Stimulated activated CD4-positive, alpha-beta T cell treated with anti-CD3 and anti-CD28 coated beads, Interleukin-12 subunit alpha, Interleukin-12 subunit beta, amount 100 ng/mL, for 48 hours (primary cell): ENCODE measurements at regions not wholly inside any gene's neighbourhood (a gene's known extent, or its start where the extent isn't known, plus 50 kb on each side); places are given as distances from the start of the nearest gene placed in this dataset.

Experiments
- DNase-seq, 3 donors: peaks; one replicate each; pipeline ENCODE4 v3.0.0-alpha.2; 2020; ENCODE audit warnings: low read depth in 2 of 3, low spot score in 1 of 3

DNA sequence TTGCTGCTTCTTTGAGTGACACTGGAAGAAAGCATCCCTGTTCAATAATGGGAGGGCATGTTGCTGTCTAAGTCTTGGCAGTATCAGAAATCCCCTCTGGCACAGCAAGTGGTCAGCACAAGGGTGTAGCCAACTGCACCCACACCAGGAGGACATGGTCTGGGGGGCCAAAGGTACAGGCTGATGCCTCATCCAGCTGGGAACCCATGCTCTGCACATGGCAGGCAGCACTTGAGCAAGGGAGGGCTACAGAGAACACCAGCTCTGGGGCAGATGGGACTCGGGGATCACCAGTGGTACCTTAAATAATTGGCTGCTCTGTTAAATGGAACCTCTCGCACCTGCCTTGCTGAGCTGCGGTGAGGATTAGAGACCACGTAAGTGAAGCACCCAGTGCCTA is 265.2 kb downstream of the SYK start:
- DNase-seq = no peak

DNA sequence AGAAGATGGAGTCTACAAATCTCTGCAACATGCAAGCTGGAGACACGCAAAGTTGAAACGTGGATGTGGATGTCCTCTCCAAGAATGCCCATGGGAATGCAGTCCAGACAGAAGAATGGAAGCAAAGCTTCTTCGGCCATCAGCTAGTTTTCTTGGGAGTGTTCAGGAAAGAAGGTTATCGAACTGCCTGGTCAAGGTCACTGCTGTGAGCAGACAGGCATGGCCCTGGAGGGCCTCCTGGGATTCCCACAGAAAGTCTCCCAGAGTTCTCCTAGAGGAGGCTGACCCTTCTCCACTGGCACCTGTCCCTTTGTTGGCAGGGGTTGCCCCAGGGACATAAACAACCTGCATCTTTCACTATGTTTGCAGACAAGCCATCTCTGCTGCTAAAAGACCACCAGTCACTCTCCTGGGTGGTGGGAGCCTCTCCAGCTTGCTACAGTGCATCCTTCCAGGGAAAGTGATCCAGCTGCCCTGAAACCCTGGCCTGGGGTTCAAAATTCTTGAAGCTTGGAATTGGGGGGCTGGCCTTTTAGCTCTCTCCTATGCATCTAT is 265.8 kb downstream of the SYK start:
- no peak for DNase-seq

DNA sequence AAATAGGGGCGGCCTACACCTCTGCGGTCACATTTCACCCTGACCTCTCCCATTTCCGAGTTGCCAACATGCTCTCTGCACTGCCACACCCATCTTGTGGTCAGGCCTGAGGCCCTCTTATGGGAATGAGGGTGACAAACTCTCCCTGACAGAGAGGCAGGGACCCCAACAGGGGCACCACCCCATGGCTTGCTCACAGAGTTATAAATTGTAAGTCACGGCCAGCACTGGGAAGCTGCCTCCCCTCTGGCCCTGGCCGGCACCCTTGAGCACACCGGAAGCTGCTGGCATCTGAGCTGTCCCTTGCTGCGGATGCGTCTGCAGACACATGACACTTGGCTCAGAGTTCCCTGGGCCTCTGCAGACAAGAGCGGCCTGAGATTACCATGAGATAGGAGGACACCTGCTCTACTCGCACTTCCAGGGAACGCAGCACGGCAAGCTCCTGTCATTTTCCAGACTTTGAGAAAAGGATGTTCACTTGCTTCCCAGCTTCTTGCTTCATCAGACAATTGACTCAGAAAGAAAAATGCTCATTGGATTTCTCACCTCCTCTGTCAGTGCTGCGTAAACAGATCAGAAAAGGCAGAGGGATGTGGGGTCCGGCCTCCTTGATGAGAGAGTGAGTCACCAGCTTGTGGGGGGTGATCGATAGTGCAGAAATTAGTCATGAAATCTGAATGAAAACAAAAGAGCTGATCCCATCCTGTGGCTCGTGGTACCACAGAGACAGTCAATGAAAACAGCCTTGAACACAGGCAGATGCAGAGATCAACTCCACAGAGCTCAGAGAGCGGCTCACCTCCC is 269.8 kb downstream of the SYK start:
- DNase-seq = peak; percentile 68 to 79 (median 70)

DNA sequence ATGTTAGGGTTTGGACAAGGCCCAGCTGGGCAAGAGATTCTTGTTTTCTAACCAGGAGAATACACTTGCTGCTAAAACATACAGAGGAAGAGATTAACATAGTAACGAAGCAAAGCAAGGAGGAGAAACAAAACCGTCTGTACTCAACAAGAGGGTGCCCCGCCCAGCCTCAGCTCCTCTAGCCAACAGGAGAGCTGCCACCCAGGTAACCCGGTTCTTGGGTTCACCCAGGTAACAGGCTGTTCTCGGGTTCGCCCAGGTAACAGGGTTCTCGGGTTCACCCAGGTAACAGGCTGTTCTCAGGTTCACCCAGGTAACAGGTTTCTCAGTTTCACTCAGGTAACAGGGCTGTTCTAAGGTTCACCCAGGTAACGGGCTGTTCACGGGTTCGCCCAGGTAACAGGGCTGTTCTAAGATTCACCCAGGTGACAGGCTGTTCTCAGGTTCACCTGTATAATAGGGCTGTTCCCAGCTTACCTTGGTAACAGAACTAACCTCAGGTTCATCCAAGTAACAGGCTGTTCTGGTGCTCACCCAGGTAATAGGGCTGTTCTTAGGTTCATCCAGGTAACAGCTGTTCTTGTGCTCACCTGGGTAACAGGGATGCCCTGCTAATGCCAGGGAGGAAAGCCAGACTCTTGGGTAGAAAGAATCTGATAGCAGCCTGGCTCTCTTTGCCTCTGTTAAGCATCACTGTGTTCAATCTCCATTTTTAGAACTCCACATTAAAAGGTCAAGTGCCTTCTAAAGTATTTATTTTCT is 271.6 kb downstream of the SYK start:
- no peak for DNase-seq

DNA sequence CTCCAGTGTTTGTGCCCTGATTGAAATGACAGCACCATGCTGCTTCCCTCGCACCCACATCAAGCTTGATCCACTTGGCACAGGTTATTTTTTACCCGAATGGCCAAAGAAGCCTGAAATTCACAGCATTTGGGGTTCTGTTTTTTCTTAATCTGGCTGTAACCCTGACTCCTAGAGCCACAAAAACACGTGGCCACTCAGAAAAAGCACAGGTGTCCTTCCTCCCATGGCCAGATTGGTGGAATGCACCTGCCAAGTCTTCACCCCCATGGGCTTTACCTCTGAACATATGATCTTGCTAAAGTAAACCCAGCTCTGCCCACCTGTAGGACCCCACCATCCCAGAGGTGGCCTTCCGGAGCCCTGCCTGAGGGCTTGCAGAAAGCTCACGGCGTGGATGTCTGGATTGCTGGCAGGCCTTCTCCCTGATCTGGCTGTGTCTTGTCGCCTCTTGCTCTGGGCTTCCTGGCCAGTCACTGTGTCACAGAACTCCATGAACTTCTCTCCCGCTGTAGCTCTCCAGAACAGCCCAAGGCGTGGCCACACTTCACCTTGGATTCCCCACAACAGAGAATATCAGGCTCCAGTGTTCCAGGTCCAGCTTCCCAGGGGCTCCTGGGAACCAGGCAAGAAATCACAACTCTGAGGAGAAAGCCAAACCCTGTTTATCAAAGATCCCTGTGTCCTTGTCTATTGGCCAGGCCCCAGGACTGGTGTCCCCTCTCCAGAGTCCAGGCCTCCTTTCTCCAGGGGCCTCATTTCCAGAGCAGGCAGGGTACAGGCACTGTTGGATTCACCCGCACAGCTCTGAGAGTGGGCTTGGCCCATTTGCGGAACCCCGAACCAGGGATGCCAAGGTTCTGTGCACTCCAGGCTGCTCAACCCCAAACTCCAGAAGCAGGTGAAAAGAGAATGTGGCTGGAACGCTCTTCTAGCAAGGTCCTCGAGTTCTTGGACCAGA is 272.5 kb downstream of the SYK start:
- DNase-seq = no peak

DNA sequence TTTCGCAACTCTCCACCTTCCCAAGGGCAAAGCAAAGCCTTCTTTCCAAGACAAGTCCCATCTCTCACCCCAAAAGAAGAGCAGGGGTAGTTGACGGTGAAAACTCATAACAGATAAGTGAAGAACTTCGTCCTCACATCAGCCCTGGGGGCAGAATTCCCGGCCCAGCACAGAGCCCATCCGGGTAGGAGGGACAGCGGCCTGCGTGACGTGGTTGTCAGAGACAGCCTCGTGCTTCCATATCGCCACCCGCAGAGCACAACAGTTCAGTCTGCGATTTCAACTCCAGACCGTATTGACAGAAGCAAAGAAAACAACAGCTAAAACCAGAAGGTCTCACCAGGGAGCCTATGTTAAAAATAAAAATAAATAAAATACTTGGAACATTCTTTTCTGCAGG is 273.2 kb downstream of the SYK start:
- no peak for DNase-seq

DNA sequence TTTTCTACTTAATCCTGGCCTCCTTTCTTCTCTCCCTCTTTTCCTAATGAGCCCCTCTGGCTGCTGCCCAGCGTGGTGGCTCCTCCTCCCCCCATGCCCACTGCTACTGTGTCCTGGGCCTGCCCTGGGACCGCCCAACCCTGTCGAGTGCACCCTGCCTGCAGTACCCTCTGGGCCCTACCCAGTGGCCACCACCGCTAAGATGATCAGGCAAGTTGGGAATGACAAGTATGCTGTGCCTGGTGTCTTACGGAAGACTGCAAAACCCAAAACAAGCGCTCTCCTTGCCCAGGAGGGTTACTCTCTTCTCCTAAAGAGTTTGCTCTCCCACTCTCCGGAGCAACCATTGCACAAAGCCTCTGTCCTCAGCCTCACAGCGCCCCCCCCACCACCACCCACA is 273.7 kb downstream of the SYK start:
- no peak for DNase-seq

DNA sequence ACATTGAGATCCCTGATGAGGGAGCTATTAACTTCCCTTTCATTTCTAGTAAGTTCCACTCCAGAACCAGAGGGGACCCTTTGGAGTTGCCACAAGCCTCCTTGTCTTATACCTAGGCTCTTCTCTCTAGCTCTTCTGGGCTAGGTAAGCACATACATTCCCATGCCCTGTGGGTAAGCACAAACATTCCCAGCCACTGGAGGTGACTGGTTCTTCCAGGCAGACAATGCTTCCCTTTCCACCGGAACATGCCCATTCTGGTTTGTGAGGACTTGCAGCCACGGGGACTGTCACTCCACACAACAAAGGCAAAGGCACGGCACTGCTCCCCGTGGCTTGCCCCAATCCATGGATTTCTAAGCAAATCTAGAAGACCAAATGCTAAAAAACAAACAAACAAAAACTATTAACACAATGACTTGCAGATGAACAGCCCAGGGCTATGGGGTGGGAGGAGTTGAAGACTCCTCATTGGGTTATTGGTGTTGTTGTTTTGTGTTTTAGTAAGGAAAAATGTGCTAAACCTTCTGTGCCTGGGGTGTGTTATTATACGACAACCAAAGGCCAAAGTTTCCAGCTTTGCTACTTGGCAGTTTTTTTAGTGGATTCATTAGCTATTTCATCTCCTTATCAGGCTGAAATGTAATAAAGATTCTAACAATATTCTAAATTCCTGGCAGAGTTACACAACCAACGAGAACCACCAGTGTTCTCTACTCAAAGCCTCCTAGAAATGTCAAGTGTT is 276.2 kb downstream of the SYK start:
- no peak for DNase-seq

DNA sequence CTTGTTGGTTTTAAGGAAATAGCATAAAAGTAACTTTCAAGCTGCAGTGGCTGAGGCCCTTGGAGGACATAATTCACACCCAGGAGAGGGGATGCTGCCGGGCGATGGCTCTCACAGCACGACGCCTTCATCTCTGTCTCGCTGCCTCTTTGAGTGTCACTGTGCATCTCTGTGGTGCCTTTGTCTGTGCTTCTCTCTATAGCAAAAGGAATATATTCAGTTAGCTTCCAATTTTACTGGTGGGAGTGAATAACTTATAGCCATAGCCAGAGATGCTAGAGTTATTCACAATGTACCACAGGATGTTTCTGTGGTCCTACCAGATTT is 276.7 kb downstream of the SYK start:
- no peak for DNase-seq

DNA sequence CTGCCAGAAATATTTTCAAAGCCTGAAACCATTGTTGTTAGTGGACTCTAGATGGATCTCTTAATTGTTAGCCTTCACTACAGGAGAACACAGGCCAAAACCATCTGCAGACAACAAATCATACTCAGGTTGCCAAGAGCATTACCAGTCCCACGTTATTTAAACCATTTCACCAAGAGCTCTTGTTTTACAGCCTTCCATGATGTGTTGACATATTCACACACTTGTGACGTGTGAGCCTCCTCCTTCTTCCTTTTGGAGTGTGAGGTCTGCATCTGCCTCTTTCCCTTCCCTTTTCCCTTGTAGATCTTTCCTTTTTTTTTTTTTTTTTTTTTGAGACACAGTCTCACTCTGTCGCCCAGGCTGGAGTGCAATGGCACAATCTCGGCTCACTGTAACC is 279.0 kb downstream of the AUH start:
- no peak for DNase-seq

DNA sequence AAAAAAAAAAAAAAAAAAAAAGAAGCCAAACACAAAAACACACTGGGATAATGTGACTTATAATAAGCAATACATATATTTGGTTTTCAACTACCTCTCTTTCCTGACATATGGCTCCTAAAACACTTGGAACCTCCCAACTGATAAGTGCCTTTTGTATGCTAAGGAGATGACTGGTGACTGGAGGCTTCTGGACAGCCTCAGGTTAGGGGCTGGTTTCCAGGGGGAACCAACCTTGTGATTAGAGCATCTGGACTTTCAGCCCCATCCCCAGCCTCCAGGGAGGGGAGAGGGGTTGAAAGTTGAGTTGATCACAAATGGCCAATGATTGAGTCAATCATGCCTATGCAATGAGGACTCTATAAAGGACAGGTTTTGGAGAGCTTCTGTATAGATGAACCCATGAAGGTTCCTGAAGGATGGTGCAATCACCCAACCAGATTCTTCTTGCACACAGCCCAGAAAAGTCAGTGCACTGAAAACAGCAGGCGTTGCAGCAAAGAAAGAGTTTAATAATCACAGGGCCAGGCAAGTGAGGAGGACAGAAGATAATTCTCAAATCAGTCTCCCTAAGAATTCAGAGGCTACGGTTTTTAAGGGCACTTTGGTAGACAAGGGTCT is 276.7 kb downstream of the AUH start:
- no peak for DNase-seq

DNA sequence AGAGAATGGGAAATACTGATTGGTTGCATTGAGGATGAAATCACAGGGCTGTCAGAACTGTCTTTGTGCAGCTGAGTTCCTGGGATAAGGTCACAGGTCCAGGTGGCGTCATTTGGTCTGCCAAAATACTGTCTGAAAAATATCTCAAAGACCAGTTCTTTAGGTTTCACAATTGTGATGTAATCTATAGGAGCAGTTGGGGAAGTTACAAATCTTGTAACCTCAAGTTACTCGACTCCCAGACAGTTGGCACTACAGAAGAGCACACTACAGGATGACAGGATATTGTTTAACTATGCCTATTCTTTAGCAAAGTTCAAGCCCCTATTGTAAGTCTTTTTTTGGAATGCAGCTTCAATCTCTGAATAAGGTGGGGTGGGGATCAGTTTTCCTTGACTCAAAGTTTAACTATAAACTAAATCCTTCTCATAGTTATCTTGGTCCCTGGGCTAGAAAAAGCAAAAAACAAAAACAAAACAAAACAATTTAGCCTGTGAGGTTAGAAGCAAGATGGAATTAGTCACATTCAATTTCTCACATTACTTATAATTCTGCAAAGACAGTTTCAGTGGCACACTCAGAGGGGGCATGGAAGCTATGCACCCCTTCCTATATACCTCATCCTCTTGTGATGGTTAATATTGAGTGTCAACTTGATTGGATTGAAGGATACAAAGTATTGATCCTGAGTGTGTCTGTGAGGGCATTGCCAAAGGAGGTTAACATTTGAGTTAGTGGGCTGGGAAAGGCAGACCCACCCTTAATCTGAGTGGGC is 276.0 kb downstream of the AUH start:
- no peak for DNase-seq

DNA sequence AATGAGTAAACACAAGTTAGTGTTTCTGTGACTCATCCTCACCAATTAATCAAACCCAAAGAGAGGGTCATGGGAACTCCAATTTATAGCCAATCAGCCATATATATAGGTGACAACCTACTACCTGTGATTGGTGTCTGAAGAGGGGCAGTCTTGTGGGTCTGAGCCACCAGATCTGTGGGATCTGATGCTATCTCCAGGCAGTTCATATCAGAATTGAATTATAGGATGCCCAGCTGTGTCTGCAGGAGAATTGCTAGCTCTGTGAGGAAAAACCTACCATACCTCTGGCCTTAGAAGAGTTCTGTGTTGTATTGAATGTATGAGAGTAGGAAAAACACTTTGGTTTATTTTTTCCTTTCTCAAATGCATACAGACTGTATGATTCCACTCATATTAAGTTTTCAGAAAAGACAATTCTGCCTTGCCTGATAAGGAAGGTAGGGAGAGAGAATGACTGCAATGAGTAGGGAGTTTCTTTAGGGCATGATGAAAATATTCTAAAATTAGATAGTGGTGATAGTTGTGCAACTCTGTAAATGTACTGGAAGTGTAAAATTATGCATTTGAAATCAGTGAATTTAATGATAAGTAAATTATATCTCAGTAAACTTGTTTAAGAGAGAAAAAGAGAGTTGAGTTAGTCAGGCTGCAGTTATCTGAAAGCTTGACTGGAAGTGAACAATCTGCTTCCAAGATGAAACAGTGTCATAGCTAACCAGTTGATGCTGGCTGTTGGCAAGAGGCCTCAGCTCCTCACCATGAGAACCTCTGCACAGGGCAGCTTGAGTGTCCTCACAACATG is 274.9 kb downstream of the AUH start:
- DNase-seq = no peak

DNA sequence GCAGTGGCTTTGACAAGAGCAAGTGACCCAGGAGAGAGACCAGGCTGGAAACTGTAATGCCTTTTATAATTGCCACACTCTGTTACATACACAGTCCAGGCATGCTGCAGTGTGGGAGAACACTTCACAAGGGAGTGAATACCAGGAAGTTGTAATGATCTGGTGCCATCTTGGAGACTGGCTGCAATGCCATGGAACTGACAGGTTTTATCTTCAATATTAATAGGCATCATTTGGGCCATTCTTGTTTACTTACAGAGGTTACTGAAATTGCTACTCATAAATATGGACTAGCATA is 274.3 kb downstream of the AUH start:
- no peak for DNase-seq

DNA sequence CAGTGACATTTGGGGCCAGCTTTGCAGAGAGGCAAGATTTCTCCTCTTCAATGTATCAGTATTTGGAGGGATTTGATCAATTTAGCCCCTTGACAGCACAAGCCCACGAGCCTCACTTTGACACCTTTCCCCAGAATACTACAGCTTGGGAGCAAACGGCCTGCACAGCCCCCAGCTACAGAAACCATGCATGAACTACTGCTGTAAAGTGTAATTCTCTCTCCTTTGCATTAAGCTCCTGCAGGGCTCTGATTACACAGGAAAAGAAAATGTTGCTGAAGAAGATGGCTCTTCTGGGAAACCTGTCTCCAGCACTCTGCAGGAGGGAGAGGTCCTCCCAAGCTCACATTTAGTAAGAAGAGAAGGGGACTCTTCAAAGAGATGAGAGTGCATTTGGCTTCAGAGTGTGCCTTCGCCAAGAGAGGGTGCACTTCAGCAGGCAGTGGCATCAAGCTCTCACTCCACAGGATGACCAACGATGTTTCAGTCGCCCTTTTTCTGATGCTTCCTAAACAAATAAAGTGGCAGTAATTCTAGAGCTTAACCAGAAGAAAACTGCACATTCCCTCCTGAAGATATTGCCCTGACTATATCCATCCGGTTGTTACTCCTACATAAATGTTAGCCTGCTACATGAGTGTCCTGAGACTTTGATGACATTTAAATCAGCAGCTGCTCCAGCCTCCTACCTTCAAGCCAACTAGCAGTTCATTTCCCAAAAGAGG is 272.2 kb downstream of the AUH start:
- no peak for DNase-seq

DNA sequence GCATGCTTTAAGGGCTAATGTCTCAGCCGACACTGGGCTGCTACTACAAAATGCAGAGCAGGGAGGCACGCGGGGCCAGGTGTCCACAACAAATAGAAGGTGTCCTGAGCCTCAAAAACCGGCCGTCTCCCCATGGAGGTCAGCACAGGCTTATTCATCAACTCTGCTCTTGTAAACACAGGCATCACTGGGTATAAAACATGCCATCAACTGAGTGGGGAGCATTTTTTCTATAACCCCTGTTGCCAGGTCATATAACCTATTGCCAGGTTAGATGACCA is 271.6 kb downstream of the AUH start:
- no peak for DNase-seq

DNA sequence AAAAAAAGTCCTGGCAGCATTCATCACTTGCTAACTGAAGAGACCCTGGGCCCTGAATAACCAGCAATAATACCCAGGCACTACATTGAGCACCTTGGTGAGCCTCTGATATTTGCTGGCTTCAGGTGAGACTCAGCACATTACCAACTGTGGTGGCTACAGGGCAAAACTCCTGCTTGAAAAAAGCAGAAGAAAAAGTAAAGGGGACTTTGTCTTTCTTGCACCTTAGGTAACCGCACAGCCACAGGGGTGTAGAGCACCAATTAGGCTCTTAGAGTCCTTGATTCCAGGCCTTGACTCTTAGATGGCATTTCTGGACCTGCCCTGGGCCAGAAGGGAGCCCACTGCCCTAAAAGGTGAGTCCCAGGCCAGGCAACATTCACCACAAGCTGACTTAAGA is 269.5 kb downstream of the AUH start:
- no peak for DNase-seq

DNA sequence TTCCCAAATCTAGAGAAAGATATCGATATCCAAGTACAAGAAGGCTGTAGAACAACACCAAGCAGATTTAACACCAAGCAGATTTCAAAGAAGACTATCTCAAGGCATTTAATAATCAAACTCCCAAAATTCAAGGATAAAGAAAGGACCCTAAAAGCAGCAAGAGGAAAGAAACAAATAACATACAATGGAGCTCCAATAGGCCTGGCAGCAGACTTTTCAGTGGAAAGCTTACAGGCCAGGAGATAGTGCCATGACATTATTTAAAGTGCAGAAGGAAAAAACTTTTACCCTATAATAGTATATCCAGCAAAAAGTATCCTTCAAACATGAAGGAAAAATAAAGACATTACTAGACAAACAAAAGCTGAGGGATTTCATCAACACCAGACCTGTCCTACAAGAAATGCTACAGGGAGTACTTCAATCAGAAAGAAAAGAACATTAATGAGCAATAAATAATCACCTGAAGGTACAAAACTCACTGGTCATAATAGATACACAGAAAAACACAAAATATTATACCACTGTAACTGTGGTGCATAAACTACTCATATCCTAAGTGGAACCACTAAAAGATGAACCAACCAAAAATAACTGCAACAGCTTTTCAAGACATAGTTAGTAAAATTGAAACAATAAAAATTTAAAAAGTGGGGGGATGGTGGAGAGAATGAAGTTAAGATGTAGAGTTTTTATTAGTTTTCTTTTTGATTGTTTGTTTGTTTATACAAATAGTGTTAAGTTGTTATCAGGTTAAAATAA is 267.2 kb downstream of the AUH start:
- no peak for DNase-seq
